ENCODE measurements at regions not wholly inside any gene's neighbourhood (a gene's known extent, or its start where the extent isn't known, plus 50 kb on each side); places are given as distances from the start of the nearest gene placed in this dataset.

GRCh38 chr2:35510636-35511035 is 844.9 kb upstream of the CRIM1 start:
- TF ChIP-seq CTCF (IDR thresholded peaks at IDR 0.05) (no peak), POLR2A (IDR thresholded peaks at IDR 0.05) (no peak), POLR2AphosphoS5 (IDR thresholded peaks at IDR 0.05) (no peak), EP300 (IDR thresholded peaks at IDR 0.05) (no peak)
- Histone ChIP-seq H3K9me3 (no peaks in the 10 kb centered on the region), H3K4me3 (no peak overlapping the region), H3K27ac (no peak overlapping the region), H3K4me1 (no peaks in the 10 kb centered on the region), H3K36me3 (no peaks in the 10 kb centered on the region), H3K27me3 (no peaks in the 10 kb centered on the region)
- 68 to 70% methylated on average over 3 of the region's 3 CpGs for WGBS, 2 donors (ENCODE audit: low coverage in 1 of 2)
- no peak for ATAC-seq

GRCh38 chr2:35508601-35509000 is 847.0 kb upstream of the CRIM1 start:
- no peaks in the 10 kb centered on the region for H3K4me1 ChIP-seq
- H3K27ac ChIP-seq = no peak overlapping the region
- no peaks in the 10 kb centered on the region for H3K27me3 ChIP-seq
- WGBS, 2 donors (ENCODE audit: low coverage in 1 of 2) = 73 to 83% methylated on average over 2 of the region's 2 CpGs
- ATAC-seq = no peak
- no peaks in the 10 kb centered on the region for H3K9me3 ChIP-seq
- H3K4me3 ChIP-seq = no peak overlapping the region
- TF ChIP-seq EP300 (IDR thresholded peaks at IDR 0.05) (no peak), POLR2AphosphoS5 (IDR thresholded peaks at IDR 0.05) (no peak), POLR2A (IDR thresholded peaks at IDR 0.05) (no peak), CTCF (IDR thresholded peaks at IDR 0.05) (no peak)
- no peaks in the 10 kb centered on the region for H3K36me3 ChIP-seq

- TF ChIP-seq EP300 (IDR thresholded peaks at IDR 0.05) (no peak), CTCF (IDR thresholded peaks at IDR 0.05) (no peak)
- Histone ChIP-seq H3K27me3 (no peaks in the 10 kb centered on the region), H3K27ac (no peak overlapping the region), H3K9me3 (no peaks in the 10 kb centered on the region), H3K36me3 (no peaks in the 10 kb centered on the region), H3K4me1 (no peaks in the 10 kb centered on the region), H3K4me3 (no peak overlapping the region)
- no peak for ATAC-seq
- 87 to 89% methylated on average over 3 of the region's 3 CpGs for whole genome bisulfite sequencing, 2 donors (ENCODE audit: low coverage in 1 of 2)
Measured at GRCh38 chr2:35504419-35504818, 851.2 kb upstream of the CRIM1 start.

- ATAC-seq = no peak
- WGBS, 2 donors (ENCODE audit: low coverage in 1 of 2) = 68 to 80% methylated on average over 1 of the region's 1 CpG
Measured at GRCh38 chr2:35503738-35504199, 851.8 kb upstream of the CRIM1 start.

More at GRCh38 chr2:35503738-35504199, 851.8 kb upstream of the CRIM1 start:
- Histone ChIP-seq H3K4me1 (no peaks in the 10 kb centered on the region), H3K27me3 (no peaks in the 10 kb centered on the region), H3K9me3 (no peaks in the 10 kb centered on the region), H3K4me3 (no peak overlapping the region), H3K27ac (no peak overlapping the region), H3K36me3 (no peaks in the 10 kb centered on the region)
- TF ChIP-seq EP300 (IDR thresholded peaks at IDR 0.05) = no peak
- no peak for TF ChIP-seq POLR2A (IDR thresholded peaks at IDR 0.05)
- TF ChIP-seq POLR2AphosphoS5 (IDR thresholded peaks at IDR 0.05) = no peak
- TF ChIP-seq CTCF (IDR thresholded peaks at IDR 0.05) = no peak
